GM18505 (cell line): ENCODE measurements at regions not wholly inside any gene's neighbourhood (a gene's known extent, or its start where the extent isn't known, plus 50 kb on each side); places are given as distances from the start of the nearest gene placed in this dataset.

Experiments
- ATAC-seq: cut with Tn5 transposase; IDR thresholded peaks from one replicate; pipeline ENCODE4 v1.9.1; 2021; ENCODE audit not compliant: unreplicated experiment
- POLR2A ChIP-seq: IDR thresholded peaks from 4 replicates; pipeline ENCODE4 v1.6.1; 2011; ENCODE audit warnings: borderline replicate concordance; ENCODE audit not compliant: insufficient read depth, insufficient read length; ENCODE audit errors: extremely low read depth

- no peak for ATAC-seq
- TF ChIP-seq POLR2A: no peak
Observed at GRCh38 chr5:61817472-61818326, 485.6 kb downstream of the ZSWIM6 start.

DNA sequence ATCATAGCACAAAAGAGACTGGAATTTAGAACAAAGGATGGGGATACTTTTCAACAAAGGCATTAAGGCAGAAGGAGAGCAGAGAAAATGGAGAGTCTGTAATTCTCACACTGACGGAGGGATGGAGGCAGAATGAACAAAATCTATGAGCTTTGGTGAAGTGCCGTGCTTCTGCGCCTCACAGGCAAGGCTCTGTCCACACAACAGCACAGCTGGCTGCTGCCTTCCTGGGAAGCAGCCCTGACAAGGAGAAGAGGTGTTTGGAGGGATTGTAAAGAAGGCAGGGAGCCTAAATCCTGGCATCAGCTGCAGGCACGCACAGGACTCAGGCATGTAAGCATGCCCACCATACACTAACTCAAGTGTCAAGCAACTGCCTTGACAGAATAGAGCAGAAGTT lies 485.2 kb upstream of the KIF2A start:
- no peak for TF ChIP-seq POLR2A
- no peak for ATAC-seq

- ATAC-seq: no peak
- TF ChIP-seq POLR2A: no peak
Observed at GRCh38 chr5:61821561-61821960, 484.4 kb upstream of the KIF2A start.

- TF ChIP-seq POLR2A: no peak
- ATAC-seq: no peak
Observed at GRCh38 chr5:61822584-61822983, 483.4 kb upstream of the KIF2A start.

- ATAC-seq: no peak
- no peak for TF ChIP-seq POLR2A
Observed at GRCh38 chr5:61823065-61823464, 482.9 kb upstream of the KIF2A start.

- TF ChIP-seq POLR2A: no peak
- ATAC-seq: no peak
Observed at GRCh38 chr5:61823781-61824180, 482.2 kb upstream of the KIF2A start.

DNA sequence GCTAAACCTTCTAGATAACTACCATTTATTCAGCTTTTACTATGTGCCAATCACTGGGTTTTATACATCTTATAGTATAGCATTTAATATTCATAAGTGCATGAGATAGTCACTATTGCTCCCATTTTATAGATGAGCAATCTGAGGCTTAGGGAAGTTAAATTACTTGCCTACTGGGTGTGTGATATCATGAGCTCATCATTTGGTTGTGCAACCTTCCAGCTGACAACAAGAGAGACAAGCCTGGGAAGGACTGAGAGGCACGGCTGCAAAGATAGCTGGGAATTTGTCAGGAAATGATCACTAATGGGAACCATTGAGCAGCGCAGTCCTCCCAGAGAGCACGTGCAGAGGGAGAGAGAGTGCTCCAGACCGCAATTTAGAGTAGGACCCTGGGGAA lies 481.6 kb upstream of the KIF2A start:
- no peak for ATAC-seq
- no peak for TF ChIP-seq POLR2A

GRCh38 chr5:61827445-61827975 lies 478.5 kb upstream of the KIF2A start:
- TF ChIP-seq POLR2A: no peak
- no peak for ATAC-seq

GRCh38 chr5:61828856-61829255 lies 477.1 kb upstream of the KIF2A start:
- ATAC-seq: no peak
- TF ChIP-seq POLR2A: no peak

DNA sequence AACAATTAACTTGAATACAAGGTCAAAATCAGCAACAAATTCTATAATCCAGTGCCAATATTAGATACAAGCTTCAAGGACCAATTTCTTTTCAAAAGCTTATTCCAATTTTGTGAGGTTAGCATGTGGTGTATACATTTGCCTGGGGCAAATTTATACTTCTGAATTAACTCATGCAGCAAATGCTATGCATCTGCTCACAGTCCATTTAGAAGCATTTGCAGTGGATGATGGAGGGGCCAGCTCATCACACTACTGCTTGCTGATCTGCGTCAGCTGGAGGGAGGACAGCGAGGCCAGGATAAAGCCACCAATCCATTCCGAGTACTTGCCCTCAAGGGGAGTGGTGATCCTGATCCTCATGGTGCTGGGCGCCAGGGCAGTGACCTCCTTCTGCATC lies 474.3 kb upstream of the KIF2A start:
- ATAC-seq: no peak
- no peak for TF ChIP-seq POLR2A

- ATAC-seq: no peak
- TF ChIP-seq POLR2A: no peak
Observed at GRCh38 chr5:61837788-61838187, 468.2 kb upstream of the KIF2A start.

GRCh38 chr5:61840361-61840760 lies 465.6 kb upstream of the KIF2A start:
- no peak for TF ChIP-seq POLR2A
- no peak for ATAC-seq

DNA sequence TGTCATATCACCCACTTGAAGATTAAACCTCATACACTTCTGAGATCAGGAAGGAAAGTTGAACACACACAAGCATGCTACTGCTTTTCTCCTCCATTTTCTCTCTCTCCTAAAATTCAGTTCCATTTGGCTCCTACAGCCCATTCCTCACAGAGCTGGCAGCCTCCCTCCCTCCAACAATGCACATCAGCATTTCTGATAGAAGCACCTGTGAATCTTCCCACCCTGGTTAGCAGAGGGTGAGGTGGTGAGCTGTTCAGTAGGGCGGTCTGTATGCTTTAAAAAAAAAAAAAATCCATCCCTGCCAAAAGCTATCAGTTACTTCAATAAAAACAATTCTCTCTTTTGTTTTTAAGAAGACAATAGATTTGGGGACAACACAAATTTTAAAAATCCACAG lies 463.2 kb upstream of the KIF2A start:
- no peak for ATAC-seq
- TF ChIP-seq POLR2A: no peak

DNA sequence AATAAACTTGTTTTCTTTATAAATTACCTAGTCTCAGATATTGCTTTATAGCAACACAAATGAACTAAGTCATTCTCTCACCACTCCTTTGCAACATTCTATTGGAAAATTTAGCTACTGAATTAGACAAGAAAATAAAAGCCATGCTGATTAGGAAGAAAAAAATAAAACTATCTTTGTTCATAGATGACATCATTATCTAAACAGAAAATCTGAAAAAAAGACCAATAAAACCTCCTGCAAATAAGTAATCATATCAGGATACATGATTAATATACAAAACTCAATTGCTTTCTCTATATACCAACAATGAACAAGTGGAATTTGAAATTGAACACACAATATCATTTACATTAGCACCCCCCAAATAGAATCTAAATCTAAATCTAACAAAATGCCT lies 455.3 kb upstream of the KIF2A start:
- no peak for ATAC-seq
- TF ChIP-seq POLR2A: no peak
